ENCODE measurements at regions not wholly inside any gene's neighbourhood (a gene's known extent, or its start where the extent isn't known, plus 50 kb on each side); places are given as distances from the start of the nearest gene placed in this dataset.
A peak's percentile ranks its signal among the peaks of the same experiment; 100 is the strongest.
"Not testable (repeated sequence)": the region's sequence is repeated elsewhere in the genome, so short reads cannot be mapped to it uniquely, and the experiment has no call there.

GRCh38 chrX:44747969-44748368, 95.9 kb upstream of the DUSP21 start:
- no peak for TF ChIP-seq CTCF (IDR thresholded peaks at IDR 0.05; ENCODE audit: insufficient read depth, low read depth, low read length, missing control alignments)

GRCh38 chrX:44747317-44747716, 96.5 kb upstream of the DUSP21 start:
- H3K4me3 ChIP-seq (ENCODE audit: low read length) = no peak overlapping the region
- no peak for DNase-seq (ENCODE audit: low read depth)
- TF ChIP-seq CTCF (IDR thresholded peaks at IDR 0.05; ENCODE audit: insufficient read depth, low read depth, low read length, missing control alignments) = no peak

More at GRCh38 chrX:44747969-44748368, 95.9 kb upstream of the DUSP21 start:
- no peak overlapping the region for H3K4me3 ChIP-seq (ENCODE audit: low read length)
- peak; percentile 50 for DNase-seq (ENCODE audit: low read depth)

- no peak overlapping the region for H3K4me3 ChIP-seq (ENCODE audit: low read length)
- DNase-seq (ENCODE audit: low read depth) = no peak
- TF ChIP-seq CTCF (IDR thresholded peaks at IDR 0.05; ENCODE audit: insufficient read depth, low read depth, low read length, missing control alignments) = no peak
Observed at GRCh38 chrX:44744799-44745198, 99.0 kb upstream of the DUSP21 start.

GRCh38 chrX:44742480-44743155, 101.2 kb upstream of the DUSP21 start:
- TF ChIP-seq CTCF (IDR thresholded peaks at IDR 0.05; ENCODE audit: insufficient read depth, low read depth, low read length, missing control alignments) = no peak

GRCh38 chrX:44741859-44742258, 102.0 kb upstream of the DUSP21 start:
- DNase-seq (ENCODE audit: low read depth); H3K4me3 ChIP-seq (ENCODE audit: low read length): not testable (repeated sequence)

More at GRCh38 chrX:44742480-44743155, 101.2 kb upstream of the DUSP21 start:
- DNase-seq (ENCODE audit: low read depth) = no peak
- no peak overlapping the region for H3K4me3 ChIP-seq (ENCODE audit: low read length)

- not testable (repeated sequence) for DNase-seq (ENCODE audit: low read depth); H3K4me3 ChIP-seq (ENCODE audit: low read length)
Observed at GRCh38 chrX:44741458-44741857, 102.4 kb upstream of the DUSP21 start.

GRCh38 chrX:44735498-44735897, 108.3 kb upstream of the DUSP21 start:
- H3K4me3 ChIP-seq (ENCODE audit: low read length) = no peak overlapping the region
- DNase-seq (ENCODE audit: low read depth) = peak; percentile 6
- no peak for TF ChIP-seq CTCF (IDR thresholded peaks at IDR 0.05; ENCODE audit: insufficient read depth, low read depth, low read length, missing control alignments)

- no peak for TF ChIP-seq CTCF (IDR thresholded peaks at IDR 0.05; ENCODE audit: insufficient read depth, low read depth, low read length, missing control alignments)
- DNase-seq (ENCODE audit: low read depth) = no peak
- H3K4me3 ChIP-seq (ENCODE audit: low read length) = no peak overlapping the region
Observed at GRCh38 chrX:44733931-44734330, 109.9 kb upstream of the DUSP21 start.
